ENCODE measurements at regions not wholly inside any gene's neighbourhood (a gene's known extent, or its start where the extent isn't known, plus 50 kb on each side); places are given as distances from the start of the nearest gene placed in this dataset.

GRCh38 chr11:41996533-41996932 is 537.1 kb upstream of the LRRC4C start:
- Histone ChIP-seq H3K9me3 (ENCODE audit: severe bottlenecking) (no peaks in the 10 kb centered on the region), H3K36me3 (ENCODE audit: low read depth) (no peaks in the 10 kb centered on the region), H3K27me3 (ENCODE audit: insufficient read depth, poor library complexity, severe bottlenecking) (no peaks in the 10 kb centered on the region), H3K27ac (ENCODE audit: poor library complexity, severe bottlenecking) (no peak overlapping the region), H3K4me1 (ENCODE audit: insufficient read depth, poor library complexity, severe bottlenecking) (no peaks in the 10 kb centered on the region), H3K4me3 (ENCODE audit: severe bottlenecking) (no peak overlapping the region)
- TF ChIP-seq CTCF (IDR thresholded peaks at IDR 0.05; ENCODE audit: poor library complexity, severe bottlenecking): no peak
- no peak for ATAC-seq (ENCODE audit: low read depth)
- no peak for DNase-seq (ENCODE audit: low spot score)

- DNase-seq (ENCODE audit: low spot score): no peak
- ATAC-seq (ENCODE audit: low read depth): no peak
- Histone ChIP-seq H3K27ac (ENCODE audit: poor library complexity, severe bottlenecking) (no peak overlapping the region), H3K4me3 (ENCODE audit: severe bottlenecking) (no peak overlapping the region), H3K4me1 (ENCODE audit: insufficient read depth, poor library complexity, severe bottlenecking) (no peaks in the 10 kb centered on the region), H3K27me3 (ENCODE audit: insufficient read depth, poor library complexity, severe bottlenecking) (no peaks in the 10 kb centered on the region), H3K9me3 (ENCODE audit: severe bottlenecking) (no peaks in the 10 kb centered on the region), H3K36me3 (ENCODE audit: low read depth) (no peaks in the 10 kb centered on the region)
- TF ChIP-seq CTCF (IDR thresholded peaks at IDR 0.05; ENCODE audit: poor library complexity, severe bottlenecking): no peak
Observed at GRCh38 chr11:41997844-41998401, 538.5 kb upstream of the LRRC4C start.

- DNase-seq (ENCODE audit: low spot score) (no peak), ATAC-seq (ENCODE audit: low read depth) (no peak)
- Histone ChIP-seq H3K9me3 (ENCODE audit: severe bottlenecking) (no peaks in the 10 kb centered on the region), H3K36me3 (ENCODE audit: low read depth) (no peaks in the 10 kb centered on the region), H3K4me3 (ENCODE audit: severe bottlenecking) (no peak overlapping the region), H3K27ac (ENCODE audit: poor library complexity, severe bottlenecking) (no peak overlapping the region), H3K27me3 (ENCODE audit: insufficient read depth, poor library complexity, severe bottlenecking) (no peaks in the 10 kb centered on the region), H3K4me1 (ENCODE audit: insufficient read depth, poor library complexity, severe bottlenecking) (no peaks in the 10 kb centered on the region)
- TF ChIP-seq CTCF (IDR thresholded peaks at IDR 0.05; ENCODE audit: poor library complexity, severe bottlenecking): no peak
Observed at GRCh38 chr11:41999066-41999465, 539.6 kb upstream of the LRRC4C start.

GRCh38 chr11:42003801-42004200 is 544.3 kb upstream of the LRRC4C start:
- Histone ChIP-seq H3K4me3 (ENCODE audit: severe bottlenecking) (no peak overlapping the region), H3K36me3 (ENCODE audit: low read depth) (no peaks in the 10 kb centered on the region), H3K27ac (ENCODE audit: poor library complexity, severe bottlenecking) (no peak overlapping the region), H3K4me1 (ENCODE audit: insufficient read depth, poor library complexity, severe bottlenecking) (no peaks in the 10 kb centered on the region), H3K9me3 (ENCODE audit: severe bottlenecking) (no peaks in the 10 kb centered on the region), H3K27me3 (ENCODE audit: insufficient read depth, poor library complexity, severe bottlenecking) (no peaks in the 10 kb centered on the region)
- ATAC-seq (ENCODE audit: low read depth) (no peak), DNase-seq (ENCODE audit: low spot score) (no peak)
- TF ChIP-seq CTCF (IDR thresholded peaks at IDR 0.05; ENCODE audit: poor library complexity, severe bottlenecking): no peak

- no peak for ATAC-seq (ENCODE audit: low read depth)
- Histone ChIP-seq H3K36me3 (ENCODE audit: low read depth) (no peaks in the 10 kb centered on the region), H3K4me1 (ENCODE audit: insufficient read depth, poor library complexity, severe bottlenecking) (no peaks in the 10 kb centered on the region), H3K4me3 (ENCODE audit: severe bottlenecking) (no peak overlapping the region), H3K9me3 (ENCODE audit: severe bottlenecking) (no peaks in the 10 kb centered on the region), H3K27ac (ENCODE audit: poor library complexity, severe bottlenecking) (no peak overlapping the region), H3K27me3 (ENCODE audit: insufficient read depth, poor library complexity, severe bottlenecking) (no peaks in the 10 kb centered on the region)
- no peak for TF ChIP-seq CTCF (IDR thresholded peaks at IDR 0.05; ENCODE audit: poor library complexity, severe bottlenecking)
- no peak for DNase-seq (ENCODE audit: low spot score)
Observed at GRCh38 chr11:42006766-42007165, 547.3 kb upstream of the LRRC4C start.
